Heart left ventricle (tissue), 13 donors: ENCODE measurements at regions not wholly inside any gene's neighbourhood (a gene's known extent, or its start where the extent isn't known, plus 50 kb on each side); places are given as distances from the start of the nearest gene placed in this dataset.

Experiments
- POLR2A ChIP-seq, 2 donors: fragments of 450-650 bp; IDR thresholded peaks; one replicate each; pipeline ENCODE4 v1.6.1; 2017; ENCODE audit warnings: antibody characterized with exemption in 2 of 2, mild to moderate bottlenecking in 2 of 2, moderate library complexity in 2 of 2
- TF ChIP-seq, protein P1 (sequence below), 12 donors: fragments of 200-600 bp; sonication (generic) in 4 of 12; IDR thresholded peaks; one replicate each; pipeline versions ENCODE4 v1.5.0 to v1.8.0; 2018 to 2022; ENCODE audit warnings: antibody characterized with exemption in 12 of 12, mild to moderate bottlenecking in 5 of 12
- donor health status: ischemic (EF 13 %, LVEDD 7.1; RV severe dilation, severe dysfunction).
- donor health status: DM: no; HTN: yes; CAD: no.
- donor health status: DM: no; HTN: no; CAD: no.
- donor health status: ischemic (EF 25% LVEDD 6.9; RV normal size, moderate dysfunction).
- donor health status: ischemic (EF 25% LVEDD 5.7; RV mildly dilated, moderate dysfunction).
- donor health status: ischemic (EF 35%, LVEDD 5.7; RV mildly dilated, moderate dysfunction).
- donor health status: nonischemic (EF 11% LVEDD 7.7; RV severe dilation, severe dysfunction).
- donor health status: DM: yes; HTN: yes; CAD: no.
- donor health status: PGD.
- donor health status: ischemic (EF 29% LVEDD 5.4; RV normal size, mild dysfunction).
- donor health status: nonischemic (EF 23%, LVEDD 6.1; RV moderate dilation, normal function).

DNA sequence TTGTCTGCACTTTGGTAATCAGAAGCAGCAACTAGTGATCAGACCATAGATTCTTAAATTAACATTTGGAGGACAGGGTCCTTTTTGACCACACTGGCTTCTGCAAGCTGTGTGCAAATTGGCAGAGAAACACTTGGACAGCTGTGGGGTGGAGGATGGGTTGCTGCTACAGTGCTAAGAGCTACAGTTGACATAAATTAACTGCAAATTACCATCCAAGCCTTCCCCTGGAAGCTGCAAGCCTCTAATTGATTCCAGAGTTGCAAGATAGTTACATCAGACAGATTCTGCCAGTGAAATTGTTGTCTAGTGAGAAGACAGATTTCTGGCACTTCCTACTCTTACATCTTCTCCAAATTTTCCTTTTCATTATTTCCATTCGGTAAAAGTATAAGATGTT lies 517.7 kb downstream of the DIRAS2 start:
- TF ChIP-seq, protein P1, sequence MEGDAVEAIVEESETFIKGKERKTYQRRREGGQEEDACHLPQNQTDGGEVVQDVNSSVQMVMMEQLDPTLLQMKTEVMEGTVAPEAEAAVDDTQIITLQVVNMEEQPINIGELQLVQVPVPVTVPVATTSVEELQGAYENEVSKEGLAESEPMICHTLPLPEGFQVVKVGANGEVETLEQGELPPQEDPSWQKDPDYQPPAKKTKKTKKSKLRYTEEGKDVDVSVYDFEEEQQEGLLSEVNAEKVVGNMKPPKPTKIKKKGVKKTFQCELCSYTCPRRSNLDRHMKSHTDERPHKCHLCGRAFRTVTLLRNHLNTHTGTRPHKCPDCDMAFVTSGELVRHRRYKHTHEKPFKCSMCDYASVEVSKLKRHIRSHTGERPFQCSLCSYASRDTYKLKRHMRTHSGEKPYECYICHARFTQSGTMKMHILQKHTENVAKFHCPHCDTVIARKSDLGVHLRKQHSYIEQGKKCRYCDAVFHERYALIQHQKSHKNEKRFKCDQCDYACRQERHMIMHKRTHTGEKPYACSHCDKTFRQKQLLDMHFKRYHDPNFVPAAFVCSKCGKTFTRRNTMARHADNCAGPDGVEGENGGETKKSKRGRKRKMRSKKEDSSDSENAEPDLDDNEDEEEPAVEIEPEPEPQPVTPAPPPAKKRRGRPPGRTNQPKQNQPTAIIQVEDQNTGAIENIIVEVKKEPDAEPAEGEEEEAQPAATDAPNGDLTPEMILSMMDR (IDR thresholded peaks at IDR 0.05) = no peak
- TF ChIP-seq POLR2A (IDR thresholded peaks at IDR 0.05) = no peak
